ENCODE measurements at regions not wholly inside any gene's neighbourhood (a gene's known extent, or its start where the extent isn't known, plus 50 kb on each side); places are given as distances from the start of the nearest gene placed in this dataset.

DNA sequence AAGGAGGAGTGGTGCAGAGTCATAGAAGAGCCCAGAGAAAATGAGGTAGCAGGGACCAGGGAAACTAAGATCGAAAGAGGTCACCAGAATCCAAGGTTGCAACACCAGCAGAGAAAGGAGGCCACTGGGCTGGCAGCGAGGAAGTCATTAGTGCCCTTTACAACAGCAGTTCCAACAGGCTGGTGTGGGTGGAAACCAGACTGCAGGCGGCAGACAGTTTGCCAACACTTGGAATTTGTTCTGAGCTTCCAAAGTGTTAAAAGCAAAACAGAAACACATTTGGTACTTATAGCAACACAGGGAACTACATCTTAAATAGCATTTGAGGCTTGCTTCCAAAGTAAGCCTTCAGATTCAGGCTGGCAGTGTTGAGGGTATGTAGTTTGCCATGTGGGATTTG lies 95.2 kb upstream of the PWP1 start:
- Histone ChIP-seq H3K4me1 (replicated peaks in 1 of 2) (no peaks in the 10 kb centered on the region), H3K9me3 (replicated peaks in 1 of 3) (no peaks in the 10 kb centered on the region), H3K36me3 (replicated peaks in 1 of 2) (no peaks in the 10 kb centered on the region), H3K27me3 (no peaks in the 10 kb centered on the region), H3K4me3 (no peak overlapping the region), H3K27ac (no peak overlapping the region)
- intact Hi-C loops (cut with DNase I), result no loop called here
- TF ChIP-seq POLR2A (IDR thresholded peaks at IDR 0.05), result no peak
- no peak for TF ChIP-seq CTCF (IDR thresholded peaks at IDR 0.05)
- 79 to 86% (median 81%) methylated on average over 3 of the region's 3 CpGs for WGBS, 4 donors
- no peak for DNase-seq

DNA sequence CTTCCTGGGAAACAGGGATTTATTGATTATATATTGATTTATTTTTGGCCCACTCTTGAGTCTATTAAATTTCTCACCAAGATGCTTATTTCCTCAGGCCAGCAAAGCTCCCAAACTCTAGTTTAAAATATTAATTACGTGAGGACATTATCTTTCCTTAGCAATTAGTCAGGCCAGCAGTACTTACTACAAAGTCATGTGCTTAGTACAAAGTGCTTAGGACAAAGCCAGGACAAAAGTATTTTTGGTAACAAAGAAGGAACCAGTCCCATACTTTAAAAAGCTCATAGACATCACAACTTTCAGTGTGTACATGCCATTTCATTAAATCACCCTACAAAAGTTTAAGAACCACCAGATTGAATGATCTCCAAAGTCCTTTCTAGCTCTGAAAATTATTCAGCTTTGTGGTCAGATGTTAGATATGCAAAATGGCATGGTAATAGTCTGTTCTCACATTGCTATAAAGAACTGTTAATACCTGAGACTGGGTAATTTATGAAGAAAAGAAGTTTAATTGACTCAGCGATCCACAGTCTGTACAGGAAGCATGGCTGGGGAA lies 94.7 kb upstream of the PWP1 start:
- no peak overlapping the region for H3K4me3 ChIP-seq
- WGBS, 4 donors, result 83 to 90% (median 86%) methylated on average over 2 of the region's 2 CpGs
- no peak for DNase-seq
- intact Hi-C loops (cut with DNase I), result no loop called here
- no peak overlapping the region for H3K27ac ChIP-seq
- TF ChIP-seq POLR2A (IDR thresholded peaks at IDR 0.05) (no peak), CTCF (IDR thresholded peaks at IDR 0.05) (no peak)
- H3K4me1 ChIP-seq (replicated peaks in 1 of 2), result no peaks in the 10 kb centered on the region
- no peaks in the 10 kb centered on the region for H3K36me3 ChIP-seq (replicated peaks in 1 of 2)
- H3K9me3 ChIP-seq (replicated peaks in 1 of 3), result no peaks in the 10 kb centered on the region
- H3K27me3 ChIP-seq, result no peaks in the 10 kb centered on the region

GRCh38 chr12:107593713-107594381 lies 91.8 kb upstream of the PWP1 start:
- no peaks in the 10 kb centered on the region for H3K9me3 ChIP-seq (replicated peaks in 1 of 3)
- no peak overlapping the region for H3K27ac ChIP-seq
- WGBS, 4 donors, result 82 to 86% (median 85%) methylated on average over 7 of the region's 7 CpGs
- H3K27me3 ChIP-seq, result no peaks in the 10 kb centered on the region
- H3K36me3 ChIP-seq (replicated peaks in 1 of 2), result no peaks in the 10 kb centered on the region
- TF ChIP-seq CTCF (IDR thresholded peaks at IDR 0.05), result no peak
- TF ChIP-seq POLR2A (IDR thresholded peaks at IDR 0.05), result no peak
- intact Hi-C loops (cut with DNase I), result no loop called here
- no peaks in the 10 kb centered on the region for H3K4me1 ChIP-seq (replicated peaks in 1 of 2)
- no peak for DNase-seq
- no peak overlapping the region for H3K4me3 ChIP-seq

DNA sequence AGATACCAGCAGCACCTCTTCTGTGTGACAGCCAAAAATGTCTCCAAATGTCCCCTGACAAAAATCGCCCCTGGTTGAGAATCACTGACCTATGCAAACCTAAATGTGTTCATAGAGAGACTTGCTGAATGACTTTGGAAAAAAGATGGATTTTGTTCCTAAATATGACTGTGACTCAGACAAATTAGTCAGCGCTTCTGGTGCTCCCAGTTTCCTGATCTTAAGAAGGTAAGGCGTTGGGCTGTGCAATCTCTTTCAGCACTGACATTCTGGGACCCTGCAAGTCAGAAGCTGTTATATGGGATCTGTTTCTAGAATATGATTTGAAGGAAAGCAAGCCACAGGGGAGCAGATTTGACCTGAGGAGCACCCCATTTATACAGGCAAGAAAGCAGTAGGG lies 90.6 kb upstream of the PWP1 start:
- TF ChIP-seq CTCF (IDR thresholded peaks at IDR 0.05) (no peak), POLR2A (IDR thresholded peaks at IDR 0.05) (no peak)
- intact Hi-C loops (cut with DNase I), result no loop called here
- no peaks in the 10 kb centered on the region for H3K36me3 ChIP-seq (replicated peaks in 1 of 2)
- no peaks in the 10 kb centered on the region for H3K9me3 ChIP-seq (replicated peaks in 1 of 3)
- H3K4me1 ChIP-seq (replicated peaks in 1 of 2), result no peaks in the 10 kb centered on the region
- no peak overlapping the region for H3K4me3 ChIP-seq
- H3K27ac ChIP-seq, result no peak overlapping the region
- no peak for DNase-seq
- 88 to 93% (median 88%) methylated on average over 3 of the region's 3 CpGs for WGBS, 4 donors
- H3K27me3 ChIP-seq, result no peaks in the 10 kb centered on the region
